Adrenal gland (tissue), 9 donors: ENCODE measurements at regions not wholly inside any gene's neighbourhood (a gene's known extent, or its start where the extent isn't known, plus 50 kb on each side); places are given as distances from the start of the nearest gene placed in this dataset.

Source experiments
- DNase-seq, 7 donors: peaks; one replicate each; pipeline ENCODE4 v3.0.0-alpha.2; 2019 to 2020
- H3K27ac ChIP-seq, 5 donors: fragments of 200-600 bp; sonication (generic) in 4 of 5; 1 replicate in 3 of 5; 2 replicates in 2 of 5; pipeline versions ENCODE4 v1.5.1 to v1.8.0; 2016 to 2020; ENCODE audit warnings: mild to moderate bottlenecking in 1 of 5
- H3K27me3 ChIP-seq: fragments of 200-600 bp; 2 replicates; pipeline ENCODE4 v1.8.0; 2021
- H3K36me3 ChIP-seq, 2 donors: fragments of 200-600 bp; replicated peaks in 1 of 2; 1 replicate in 1 of 2; 2 replicates in 1 of 2; pipeline versions ENCODE4 v1.5.1 to v1.8.0; 2018 to 2022
- H3K4me1 ChIP-seq, 2 donors: fragments of 200-600 bp; replicated peaks in 1 of 2; 1 replicate in 1 of 2; 2 replicates in 1 of 2; pipeline versions ENCODE4 v1.5.1 to v1.8.0; 2018 to 2021
- H3K4me3 ChIP-seq, 4 donors: fragments of 200-600 bp; sonication (generic) in 3 of 4; one replicate each; pipeline ENCODE4 v1.5.1; 2016 to 2018
- H3K9me3 ChIP-seq, 3 donors: fragments of 200-600 bp; sonication (generic) in 1 of 3; replicated peaks in 1 of 3; 1 replicate in 2 of 3; 2 replicates in 1 of 3; pipeline versions ENCODE4 v1.5.1 to v1.8.0; 2016 to 2021
- POLR2A ChIP-seq, 2 donors: fragments of 450-650 bp; IDR thresholded peaks; one replicate each; pipeline ENCODE4 v1.6.1; 2017; ENCODE audit warnings: antibody characterized with exemption in 2 of 2, mild to moderate bottlenecking in 2 of 2, moderate library complexity in 1 of 2
- WGBS, 4 donors: extraction: QIAGEN DNeasy Blood & Tissue Kit in 2 of 4; methylation state at CpG; one replicate each; pipeline versions ENCODE4 v1.1.5 to v1.1.7; 2013 to 2017; 5-methylcytosine and 5-hydroxymethylcytosine counted together
- intact Hi-C, 2 donors: fragments of 100-400 bp; cut with DNase I; formaldehyde crosslinking; loops; one replicate each; pipeline versions ENCODE4 v1.14.1 to v1.15.0; 2022 to 2023
- TF ChIP-seq, protein P1 (sequence below), 6 experiments: fragments of 450-650 bp in 4 of 6; fragments of 200-600 bp in 2 of 6; sonication (generic) in 1 of 6; IDR thresholded peaks; 1 replicate in 5 of 6; 2 replicates in 1 of 6; pipeline versions ENCODE4 v1.5.1 to v1.8.0; 2016 to 2021; ENCODE audit warnings: antibody characterized with exemption in 6 of 6, mild to moderate bottlenecking in 2 of 6, moderate library complexity in 1 of 6
- donor health status: healthy with polysubstance abuse.
- donor health status: Bipolar disorder and iron deficiency.
- donor health status: DM: yes; HTN: yes; CAD: no.
- donor health status: DM: no; HTN: no; CAD: no.
- donor health status: DM: no; HTN: no; CAD: no.

DNA sequence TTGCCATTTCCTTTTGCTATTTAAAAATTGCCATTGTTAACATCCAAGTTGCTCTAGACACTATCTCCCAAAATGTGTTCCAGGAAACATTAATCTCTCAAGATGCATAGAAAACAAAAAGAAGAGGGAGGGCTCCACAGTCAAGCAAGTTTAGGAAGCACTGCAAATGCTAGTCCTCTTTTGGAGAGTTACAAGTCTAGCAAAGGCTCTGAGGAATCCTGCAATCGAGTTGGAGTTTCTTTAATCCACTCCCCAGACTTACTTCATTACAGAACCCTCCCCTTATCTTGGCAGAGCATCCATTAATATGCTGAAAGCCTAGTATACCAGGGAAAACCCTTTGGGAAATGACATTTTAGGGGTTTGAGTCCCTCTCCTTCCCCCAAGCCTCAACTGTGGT is 147.9 kb downstream of the SYF2 start:
- no peaks in the 10 kb centered on the region for H3K27me3 ChIP-seq
- no peak for DNase-seq
- intact Hi-C loops: no loop called here
- WGBS, 4 donors: 29 to 64% (median 50%) methylated on average over 1 of the region's 1 CpG
- TF ChIP-seq POLR2A (IDR thresholded peaks at IDR 0.05): no peak
- TF ChIP-seq, protein P1, sequence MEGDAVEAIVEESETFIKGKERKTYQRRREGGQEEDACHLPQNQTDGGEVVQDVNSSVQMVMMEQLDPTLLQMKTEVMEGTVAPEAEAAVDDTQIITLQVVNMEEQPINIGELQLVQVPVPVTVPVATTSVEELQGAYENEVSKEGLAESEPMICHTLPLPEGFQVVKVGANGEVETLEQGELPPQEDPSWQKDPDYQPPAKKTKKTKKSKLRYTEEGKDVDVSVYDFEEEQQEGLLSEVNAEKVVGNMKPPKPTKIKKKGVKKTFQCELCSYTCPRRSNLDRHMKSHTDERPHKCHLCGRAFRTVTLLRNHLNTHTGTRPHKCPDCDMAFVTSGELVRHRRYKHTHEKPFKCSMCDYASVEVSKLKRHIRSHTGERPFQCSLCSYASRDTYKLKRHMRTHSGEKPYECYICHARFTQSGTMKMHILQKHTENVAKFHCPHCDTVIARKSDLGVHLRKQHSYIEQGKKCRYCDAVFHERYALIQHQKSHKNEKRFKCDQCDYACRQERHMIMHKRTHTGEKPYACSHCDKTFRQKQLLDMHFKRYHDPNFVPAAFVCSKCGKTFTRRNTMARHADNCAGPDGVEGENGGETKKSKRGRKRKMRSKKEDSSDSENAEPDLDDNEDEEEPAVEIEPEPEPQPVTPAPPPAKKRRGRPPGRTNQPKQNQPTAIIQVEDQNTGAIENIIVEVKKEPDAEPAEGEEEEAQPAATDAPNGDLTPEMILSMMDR (IDR thresholded peaks at IDR 0.05): no peak
- H3K36me3 ChIP-seq: no peaks in the 10 kb centered on the region
- no peak overlapping the region for H3K27ac ChIP-seq
- no peaks in the 10 kb centered on the region for H3K4me1 ChIP-seq
- H3K4me3 ChIP-seq: no peak overlapping the region
- no peaks in the 10 kb centered on the region for H3K9me3 ChIP-seq

DNA sequence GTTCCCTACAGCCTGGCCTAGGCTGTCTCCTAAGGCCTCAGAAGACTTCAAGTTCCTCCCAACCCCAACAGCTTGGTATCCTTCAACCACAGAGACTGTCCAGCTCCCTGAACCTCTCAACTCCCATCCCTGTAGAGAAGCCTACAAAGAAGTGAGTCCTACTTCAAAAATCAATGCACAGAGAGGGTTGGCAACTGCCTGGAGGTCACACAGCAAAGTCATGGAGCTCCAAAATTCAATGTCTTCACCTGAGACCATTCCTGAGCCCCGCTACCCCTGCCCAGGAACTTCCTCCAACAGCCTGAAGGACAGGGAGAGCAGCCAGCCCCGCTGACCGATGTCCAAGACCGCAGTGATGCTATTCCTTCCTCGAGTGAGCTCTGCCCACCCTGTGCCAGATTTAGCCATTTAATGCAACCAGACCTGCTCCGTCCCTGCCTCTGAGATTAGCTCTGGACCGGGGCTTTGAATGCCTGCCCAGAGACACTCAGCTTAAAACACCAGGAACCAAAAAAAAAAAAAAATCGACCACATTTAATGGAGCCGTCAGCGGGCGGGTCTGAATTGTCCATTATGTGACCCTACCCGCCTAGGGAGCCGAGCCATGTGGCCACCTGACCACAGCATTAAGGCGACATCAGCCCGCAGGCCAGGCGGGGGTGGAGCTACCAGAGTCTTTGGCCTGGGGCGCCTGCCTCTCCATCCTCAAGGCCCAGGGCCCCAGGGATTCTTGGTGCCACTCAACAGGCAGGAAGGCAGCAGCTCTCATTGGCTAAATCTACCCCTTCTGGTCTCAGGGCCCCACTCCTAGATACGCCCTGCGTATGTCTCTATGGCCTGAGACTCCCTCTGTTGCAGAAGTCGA is 148.6 kb downstream of the SYF2 start:
- 68 to 83% (median 78%) methylated on average over 14 to 20 of the region's 20 CpGs for WGBS, 4 donors
- no peak for DNase-seq
- Histone ChIP-seq H3K27me3 (no peaks in the 10 kb centered on the region), H3K4me1 (no peaks in the 10 kb centered on the region), H3K36me3 (no peaks in the 10 kb centered on the region), H3K9me3 (no peaks in the 10 kb centered on the region), H3K27ac (no peak overlapping the region), H3K4me3 (no peak overlapping the region)
- TF ChIP-seq, protein P1 (IDR thresholded peaks at IDR 0.05): no peak
- no peak for TF ChIP-seq POLR2A (IDR thresholded peaks at IDR 0.05)
- intact Hi-C loops: no loop called here

DNA sequence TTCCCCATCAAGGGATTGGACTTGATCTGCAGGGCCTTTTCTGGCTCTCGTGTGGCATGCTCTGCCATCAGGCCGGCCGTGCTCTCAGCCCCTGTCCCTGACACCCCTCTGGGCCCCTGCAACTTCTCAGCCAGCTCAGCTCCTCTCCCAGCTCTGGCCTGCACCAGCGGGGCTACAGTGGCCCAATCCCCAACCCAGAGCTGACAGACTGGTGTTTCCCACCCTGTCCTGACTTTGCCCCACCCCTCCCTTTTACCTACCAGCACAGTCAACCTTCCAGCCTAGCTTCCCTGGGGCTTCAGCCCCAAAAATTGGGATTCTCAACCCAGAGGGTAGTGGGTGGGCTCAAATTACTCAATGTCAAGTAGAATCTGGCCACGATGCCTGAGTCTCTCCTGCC is 149.3 kb downstream of the SYF2 start:
- Histone ChIP-seq H3K4me1 (no peaks in the 10 kb centered on the region), H3K36me3 (no peaks in the 10 kb centered on the region), H3K27me3 (no peaks in the 10 kb centered on the region), H3K27ac (no peak overlapping the region), H3K9me3 (no peaks in the 10 kb centered on the region), H3K4me3 (no peak overlapping the region)
- 82 to 88% (median 85%) methylated on average over 5 of the region's 5 CpGs for WGBS, 4 donors
- no peak for TF ChIP-seq POLR2A (IDR thresholded peaks at IDR 0.05)
- TF ChIP-seq, protein P1 (IDR thresholded peaks at IDR 0.05): no peak
- intact Hi-C loops: no loop called here
- DNase-seq: no peak

- Histone ChIP-seq H3K4me1 (no peaks in the 10 kb centered on the region), H3K27me3 (no peaks in the 10 kb centered on the region), H3K9me3 (peaks cover 0 to 4% (median 0%) of the 10 kb centered on the region in 3 donors), H3K36me3 (no peaks in the 10 kb centered on the region), H3K27ac (no peak overlapping the region), H3K4me3 (no peak overlapping the region)
- intact Hi-C loops: no loop called here
- DNase-seq: no peak
- TF ChIP-seq POLR2A (IDR thresholded peaks at IDR 0.05): no peak
- TF ChIP-seq, protein P1 (IDR thresholded peaks at IDR 0.05): no peak
- 76 to 83% (median 82%) methylated on average over 17 to 25 of the region's 25 CpGs for WGBS, 4 donors
Observed at GRCh38 chr1:25082216-25082899, 149.9 kb downstream of the SYF2 start.
